Activated T-cell treated with anti-CD3 and anti-CD28 coated beads, Interleukin-2, amount 50 U/mL, for 24 hours (primary cell): ENCODE measurements at regions not wholly inside any gene's neighbourhood (a gene's known extent, or its start where the extent isn't known, plus 50 kb on each side); places are given as distances from the start of the nearest gene placed in this dataset.

Source experiments
- DNase-seq: peaks from one replicate; pipeline ENCODE4 v3.0.0-alpha.2; 2020
- H3K27ac Mint-ChIP-seq: 2 replicates; pipeline ENCODE4 v1.8.0; 2020; ENCODE audit warnings: mild to moderate bottlenecking, mixed read lengths
- H3K27me3 Mint-ChIP-seq: 2 replicates; pipeline ENCODE4 v1.8.0; 2020; ENCODE audit warnings: mixed read lengths
- H3K36me3 Mint-ChIP-seq: 2 replicates; pipeline ENCODE4 v1.8.0; 2020; ENCODE audit warnings: low read depth, mixed read lengths
- H3K4me1 Mint-ChIP-seq: 2 replicates; pipeline ENCODE4 v1.8.0; 2020; ENCODE audit warnings: low read depth, mixed read lengths
- H3K4me3 Mint-ChIP-seq: 2 replicates; pipeline ENCODE4 v1.8.0; 2020; ENCODE audit warnings: mild to moderate bottlenecking, moderate library complexity, mixed read lengths
- H3K9me3 Mint-ChIP-seq: 2 replicates; pipeline ENCODE4 v1.8.0; 2020; ENCODE audit warnings: mixed read lengths

DNA sequence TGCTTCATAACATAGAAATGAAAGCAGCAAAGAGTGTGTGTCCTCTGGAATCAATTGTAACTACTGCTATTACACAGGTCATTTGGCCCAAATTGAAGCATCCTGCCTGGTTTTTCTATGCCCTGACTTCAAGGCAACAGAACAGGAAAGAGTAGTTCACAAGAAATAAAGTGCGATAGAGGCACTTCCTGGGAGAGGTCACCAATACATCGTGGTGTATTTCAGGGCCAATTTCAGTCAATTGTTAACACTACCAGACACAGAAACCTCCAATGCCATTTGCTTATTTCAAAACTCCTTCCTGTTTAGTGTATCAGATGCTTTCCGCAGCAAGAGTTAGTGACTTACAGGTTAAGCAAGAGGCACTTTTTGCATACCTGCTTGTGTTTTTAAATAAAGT, 292.1 kb downstream of the ETAA1 start:
- Mint-ChIP-seq H3K27ac (no peak overlapping the region), H3K4me1 (no peaks in the 10 kb centered on the region), H3K27me3 (peaks cover 12% of the 10 kb centered on the region), H3K4me3 (no peak overlapping the region), H3K9me3 (no peaks in the 10 kb centered on the region), H3K36me3 (no peaks in the 10 kb centered on the region)
- DNase-seq: no peak

GRCh38 chr2:67689651-67690050, 292.5 kb downstream of the ETAA1 start:
- no peaks in the 10 kb centered on the region for H3K9me3 Mint-ChIP-seq

DNA sequence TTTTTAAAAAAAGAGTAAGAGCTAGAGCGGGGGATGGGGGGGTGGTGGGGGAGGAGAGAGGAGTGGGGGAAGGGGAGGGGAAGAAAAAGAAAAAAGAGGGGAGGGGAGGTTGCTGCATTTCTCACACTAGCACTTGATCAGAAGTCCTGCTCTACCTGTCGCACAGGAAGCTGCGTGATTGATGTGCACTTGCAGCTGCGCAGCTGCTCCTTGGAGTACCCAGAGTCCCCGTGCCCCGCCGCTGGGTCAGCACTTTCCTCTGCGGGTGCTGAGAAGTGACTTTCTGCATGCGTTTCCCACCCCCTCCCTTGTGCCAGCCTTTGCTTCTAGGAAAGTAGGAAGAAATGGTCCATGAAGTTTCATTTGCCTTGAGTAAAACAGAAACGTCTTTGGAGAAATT, 297.3 kb downstream of the ETAA1 start:
- Mint-ChIP-seq H3K36me3 (no peaks in the 10 kb centered on the region), H3K9me3 (no peaks in the 10 kb centered on the region), H3K4me1 (no peaks in the 10 kb centered on the region), H3K4me3 (no peak overlapping the region), H3K27ac (no peak overlapping the region), H3K27me3 (peaks cover 15% of the 10 kb centered on the region)
- no peak for DNase-seq

More at GRCh38 chr2:67689651-67690050, 292.5 kb downstream of the ETAA1 start:
- Mint-ChIP-seq H3K4me1 (no peaks in the 10 kb centered on the region), H3K4me3 (no peak overlapping the region), H3K36me3 (no peaks in the 10 kb centered on the region), H3K27ac (no peak overlapping the region), H3K27me3 (peaks cover 14% of the 10 kb centered on the region)
- no peak for DNase-seq

DNA sequence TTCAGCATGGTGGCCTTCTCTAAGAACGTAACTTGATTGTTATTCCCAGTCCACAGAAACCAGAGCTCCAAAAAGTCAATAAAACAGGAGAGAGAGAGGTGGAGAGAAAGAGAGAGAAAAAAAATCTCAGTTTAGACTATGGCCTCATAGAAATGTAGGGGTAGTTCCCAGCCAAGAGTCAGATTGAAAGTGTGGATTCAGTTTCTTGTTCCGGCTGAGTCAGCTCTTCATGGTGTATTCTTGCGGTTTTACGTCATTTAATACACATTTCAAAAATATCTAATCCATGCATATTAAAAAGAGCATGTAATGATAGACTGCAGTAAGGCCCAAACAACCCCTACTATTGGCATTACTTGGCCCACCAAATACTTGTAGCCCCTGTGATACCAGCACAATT, 303.9 kb downstream of the ETAA1 start:
- no peaks in the 10 kb centered on the region for H3K36me3 Mint-ChIP-seq
- H3K9me3 Mint-ChIP-seq: peaks cover 3% of the 10 kb centered on the region
- DNase-seq: no peak
- H3K27me3 Mint-ChIP-seq: no peaks in the 10 kb centered on the region
- no peak overlapping the region for H3K27ac Mint-ChIP-seq
- H3K4me1 Mint-ChIP-seq: no peaks in the 10 kb centered on the region
- no peak overlapping the region for H3K4me3 Mint-ChIP-seq

DNA sequence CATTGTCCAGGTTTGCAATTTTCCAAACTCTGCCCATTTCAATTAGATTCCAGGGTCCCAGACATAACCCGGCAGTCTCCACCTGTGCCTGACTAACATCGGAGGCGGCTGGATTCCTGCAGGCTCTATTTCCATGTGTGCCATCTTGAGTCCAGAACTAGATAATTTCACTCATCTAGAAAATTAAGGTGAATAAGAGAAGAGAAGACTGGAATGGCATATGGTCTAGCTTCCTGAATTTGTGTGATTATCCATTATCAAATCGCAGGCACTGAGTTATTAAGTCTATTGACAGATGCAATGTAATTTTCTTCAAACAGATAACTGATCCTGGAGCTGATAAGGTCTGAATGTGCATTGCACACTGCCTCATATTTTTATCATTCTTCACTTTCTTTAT, 305.2 kb downstream of the ETAA1 start:
- no peaks in the 10 kb centered on the region for H3K36me3 Mint-ChIP-seq
- no peaks in the 10 kb centered on the region for H3K4me1 Mint-ChIP-seq
- no peak overlapping the region for H3K27ac Mint-ChIP-seq
- DNase-seq: no peak
- no peak overlapping the region for H3K4me3 Mint-ChIP-seq
- no peaks in the 10 kb centered on the region for H3K27me3 Mint-ChIP-seq
- H3K9me3 Mint-ChIP-seq: peaks cover 3% of the 10 kb centered on the region

- no peak for DNase-seq
- no peak overlapping the region for H3K4me3 Mint-ChIP-seq
- no peaks in the 10 kb centered on the region for H3K4me1 Mint-ChIP-seq
- peaks cover 3% of the 10 kb centered on the region for H3K9me3 Mint-ChIP-seq
- H3K36me3 Mint-ChIP-seq: no peaks in the 10 kb centered on the region
- no peaks in the 10 kb centered on the region for H3K27me3 Mint-ChIP-seq
- no peak overlapping the region for H3K27ac Mint-ChIP-seq
These were observed 305.8 kb downstream of the ETAA1 start for GRCh38 chr2:67702937-67703336.

DNA sequence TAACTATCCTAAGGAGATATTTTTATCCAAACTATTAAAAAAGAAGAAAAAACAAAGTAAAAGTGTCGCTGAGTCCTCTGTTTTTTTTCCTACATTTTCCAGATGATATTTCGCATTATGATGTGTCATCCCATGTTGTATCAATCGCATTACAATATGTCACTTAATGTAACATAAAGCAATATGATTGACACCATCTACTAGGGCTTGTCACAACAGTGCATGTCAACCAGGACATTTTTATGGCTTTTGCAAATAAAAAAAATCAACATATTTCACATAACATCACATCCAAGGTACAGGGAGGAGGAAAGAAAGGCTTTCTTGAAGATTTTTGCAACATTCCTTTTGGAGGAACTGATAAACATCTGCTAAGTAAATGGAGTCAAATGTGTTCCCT, 308.9 kb downstream of the ETAA1 start:
- H3K9me3 Mint-ChIP-seq: no peaks in the 10 kb centered on the region
- no peak overlapping the region for H3K27ac Mint-ChIP-seq
- no peak overlapping the region for H3K4me3 Mint-ChIP-seq
- H3K36me3 Mint-ChIP-seq: no peaks in the 10 kb centered on the region
- no peaks in the 10 kb centered on the region for H3K4me1 Mint-ChIP-seq
- DNase-seq: no peak
- no peaks in the 10 kb centered on the region for H3K27me3 Mint-ChIP-seq

DNA sequence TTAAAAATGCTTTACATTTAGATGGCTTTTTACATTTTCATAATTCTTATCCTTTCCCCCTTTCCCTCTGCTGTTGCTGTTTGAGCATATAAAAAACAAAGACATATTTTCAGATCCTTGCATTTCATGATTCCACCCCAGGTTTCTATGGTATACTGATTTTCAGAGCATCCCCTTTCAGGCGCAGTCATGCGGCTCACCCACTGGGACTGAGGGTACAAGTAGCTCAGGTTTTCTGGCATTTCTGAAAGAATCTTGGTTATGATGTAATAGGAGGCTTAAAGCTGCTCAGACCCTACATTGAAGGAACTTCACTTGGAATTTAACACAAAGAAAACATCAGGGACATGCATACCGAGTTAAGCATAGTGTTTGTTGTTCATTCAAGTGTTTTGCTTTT, 310.8 kb downstream of the ETAA1 start:
- H3K36me3 Mint-ChIP-seq: no peaks in the 10 kb centered on the region
- H3K4me3 Mint-ChIP-seq: no peak overlapping the region
- no peaks in the 10 kb centered on the region for H3K4me1 Mint-ChIP-seq
- H3K27me3 Mint-ChIP-seq: no peaks in the 10 kb centered on the region
- H3K27ac Mint-ChIP-seq: no peak overlapping the region
- no peak for DNase-seq
- H3K9me3 Mint-ChIP-seq: no peaks in the 10 kb centered on the region

DNA sequence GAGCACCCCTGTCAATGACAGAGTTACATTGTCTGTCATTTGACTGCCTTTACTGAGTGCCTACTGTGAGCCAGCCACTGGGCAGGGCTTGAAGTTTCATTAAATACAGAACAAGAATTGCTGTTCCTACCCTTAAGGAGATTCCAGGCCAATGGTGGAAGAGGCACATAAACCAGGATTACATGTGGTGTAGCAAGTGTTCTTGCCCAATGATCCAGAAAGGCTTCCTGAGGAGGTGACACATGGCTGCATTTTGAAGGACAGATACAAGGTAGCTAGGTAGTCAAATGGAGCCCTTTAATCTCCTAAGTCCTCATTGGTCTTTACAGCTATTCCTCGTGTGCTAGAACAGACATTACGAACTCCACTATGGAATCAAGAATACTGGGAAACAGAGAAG, 312.7 kb downstream of the ETAA1 start:
- no peaks in the 10 kb centered on the region for H3K9me3 Mint-ChIP-seq
- DNase-seq: no peak
- no peaks in the 10 kb centered on the region for H3K36me3 Mint-ChIP-seq
- H3K27ac Mint-ChIP-seq: no peak overlapping the region
- no peaks in the 10 kb centered on the region for H3K27me3 Mint-ChIP-seq
- no peaks in the 10 kb centered on the region for H3K4me1 Mint-ChIP-seq
- H3K4me3 Mint-ChIP-seq: no peak overlapping the region

DNA sequence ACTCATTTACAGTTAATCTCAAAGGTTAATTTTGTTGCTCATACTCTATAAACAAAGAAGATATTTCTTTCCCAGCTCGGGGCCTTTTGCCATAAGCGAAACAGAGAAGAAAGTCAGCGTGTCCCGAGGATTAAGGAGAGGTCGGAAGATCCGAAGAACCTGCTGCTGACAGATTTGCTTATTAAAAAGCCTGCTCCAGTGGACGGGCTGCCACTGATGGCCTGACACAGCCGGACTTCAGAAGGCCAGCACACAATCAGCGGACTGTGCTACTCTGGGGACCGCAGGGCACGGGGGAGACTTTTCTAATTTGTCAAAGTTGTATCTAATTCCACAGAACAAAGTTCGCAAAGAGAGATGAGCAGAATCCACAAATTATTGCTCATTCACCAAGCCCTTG, 315.4 kb downstream of the ETAA1 start:
- H3K27me3 Mint-ChIP-seq: peaks cover 3% of the 10 kb centered on the region
- DNase-seq: no peak
- H3K4me1 Mint-ChIP-seq: no peaks in the 10 kb centered on the region
- no peak overlapping the region for H3K27ac Mint-ChIP-seq
- H3K4me3 Mint-ChIP-seq: no peak overlapping the region
- H3K9me3 Mint-ChIP-seq: no peaks in the 10 kb centered on the region
- no peaks in the 10 kb centered on the region for H3K36me3 Mint-ChIP-seq

DNA sequence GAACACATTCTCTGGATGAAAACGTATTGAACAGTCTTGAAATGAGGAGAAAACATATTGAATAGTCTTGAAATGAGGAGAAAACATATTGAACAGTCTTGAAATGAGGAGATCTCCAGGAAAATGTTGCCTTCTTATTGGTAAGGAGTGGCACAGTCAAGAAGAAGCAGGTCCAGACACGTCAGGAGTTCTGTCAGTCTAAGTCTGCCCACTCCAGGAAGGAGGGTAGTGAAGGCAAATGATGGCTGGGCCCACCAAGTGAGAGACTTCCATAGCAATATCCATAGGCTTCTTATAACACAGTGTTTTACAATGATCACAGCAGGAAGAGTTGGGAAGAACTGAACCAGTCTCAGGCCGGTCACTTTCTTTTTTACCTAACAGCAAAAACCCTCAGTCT, 316.2 kb downstream of the ETAA1 start:
- no peak overlapping the region for H3K4me3 Mint-ChIP-seq

GRCh38 chr2:67716895-67717396, 319.8 kb downstream of the ETAA1 start:
- Mint-ChIP-seq H3K27ac (no peak overlapping the region), H3K4me1 (no peaks in the 10 kb centered on the region), H3K9me3 (peaks cover 8% of the 10 kb centered on the region), H3K4me3 (no peak overlapping the region), H3K36me3 (no peaks in the 10 kb centered on the region), H3K27me3 (peaks cover 7% of the 10 kb centered on the region)
- DNase-seq: no peak

More for the DNA sequence above, 316.2 kb downstream of the ETAA1 start:
- H3K27me3 Mint-ChIP-seq: peaks cover 3% of the 10 kb centered on the region
- H3K4me1 Mint-ChIP-seq: no peaks in the 10 kb centered on the region
- no peaks in the 10 kb centered on the region for H3K9me3 Mint-ChIP-seq
- DNase-seq: no peak
- H3K27ac Mint-ChIP-seq: no peak overlapping the region
- no peaks in the 10 kb centered on the region for H3K36me3 Mint-ChIP-seq

GRCh38 chr2:67717692-67718091, 320.6 kb downstream of the ETAA1 start:
- Mint-ChIP-seq H3K27ac (no peak overlapping the region), H3K27me3 (peaks cover 7% of the 10 kb centered on the region)
- DNase-seq: no peak

DNA sequence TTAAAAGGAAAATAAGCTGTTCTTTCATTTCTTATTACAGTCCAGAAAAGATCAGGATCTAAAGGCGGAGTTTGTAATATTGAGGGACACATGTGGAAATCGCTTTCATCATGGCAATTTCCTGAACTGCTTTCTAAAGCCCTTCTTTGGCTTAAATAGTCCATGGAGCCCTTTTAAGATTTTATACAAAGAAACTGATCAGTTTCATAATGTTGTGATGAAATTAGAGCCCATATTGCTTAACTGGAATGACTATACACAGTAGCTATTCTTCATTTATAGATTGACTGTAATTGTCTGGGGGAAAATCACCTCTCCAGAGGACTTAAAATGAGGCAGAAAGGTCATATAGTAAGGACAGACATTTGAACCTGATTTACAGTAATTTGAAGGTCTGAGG, 322.2 kb downstream of the ETAA1 start:
- no peaks in the 10 kb centered on the region for H3K36me3 Mint-ChIP-seq
- DNase-seq: no peak
- H3K9me3 Mint-ChIP-seq: peaks cover 8% of the 10 kb centered on the region
- no peaks in the 10 kb centered on the region for H3K4me1 Mint-ChIP-seq
- H3K27me3 Mint-ChIP-seq: peaks cover 7% of the 10 kb centered on the region
- H3K27ac Mint-ChIP-seq: no peak overlapping the region
- H3K4me3 Mint-ChIP-seq: no peak overlapping the region

More at GRCh38 chr2:67717692-67718091, 320.6 kb downstream of the ETAA1 start:
- Mint-ChIP-seq H3K9me3 (peaks cover 8% of the 10 kb centered on the region), H3K4me3 (no peak overlapping the region), H3K4me1 (no peaks in the 10 kb centered on the region), H3K36me3 (no peaks in the 10 kb centered on the region)

DNA sequence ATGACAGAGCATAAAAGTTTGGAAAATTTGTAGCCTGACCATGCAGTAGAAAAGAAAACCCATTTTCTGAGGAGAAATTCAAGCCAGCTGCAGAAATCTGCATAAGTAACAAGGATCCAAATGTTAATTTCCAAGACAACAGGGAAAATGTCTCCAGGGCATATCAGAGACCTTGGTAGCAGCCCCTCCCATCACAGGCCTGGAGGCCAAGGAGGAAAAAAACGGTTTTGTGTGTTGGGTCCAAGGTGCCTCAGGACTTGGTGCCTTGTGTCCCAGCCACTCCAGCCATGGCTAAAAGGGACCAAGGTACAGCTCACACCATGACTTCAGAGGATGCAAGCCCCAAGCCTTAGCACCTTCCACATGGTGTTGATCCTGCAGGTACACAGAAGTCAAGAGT, 324.4 kb downstream of the ETAA1 start:
- Mint-ChIP-seq H3K4me3 (no peak overlapping the region), H3K9me3 (peaks cover 8% of the 10 kb centered on the region), H3K36me3 (no peaks in the 10 kb centered on the region), H3K4me1 (no peaks in the 10 kb centered on the region), H3K27ac (no peak overlapping the region), H3K27me3 (peaks cover 7% of the 10 kb centered on the region)
- no peak for DNase-seq

- H3K27ac Mint-ChIP-seq: no peak overlapping the region
- H3K27me3 Mint-ChIP-seq: peaks cover 4% of the 10 kb centered on the region
- no peaks in the 10 kb centered on the region for H3K36me3 Mint-ChIP-seq
- H3K9me3 Mint-ChIP-seq: peaks cover 8% of the 10 kb centered on the region
- no peak overlapping the region for H3K4me3 Mint-ChIP-seq
- DNase-seq: no peak
- H3K4me1 Mint-ChIP-seq: no peaks in the 10 kb centered on the region
These were observed 327.1 kb downstream of the ETAA1 start for GRCh38 chr2:67724261-67724660.
